D721Med (cell line): ENCODE measurements at regions not wholly inside any gene's neighbourhood (a gene's known extent, or its start where the extent isn't known, plus 50 kb on each side); places are given as distances from the start of the nearest gene placed in this dataset.

Experiments used
- DNase-seq: peaks from one replicate; pipeline ENCODE4 v3.0.0; 2011; ENCODE audit warnings: low spot score; ENCODE audit not compliant: insufficient read length
- FAIRE-seq: peaks from 2 replicates; lab custom pipeline; 2011; peaks lifted over from hg19 to GRCh38; lab: Jason Lieb, UNC
- TF ChIP-seq, protein P1 (sequence below): IDR thresholded peaks from 2 replicates; pipeline ENCODE4 v1.5.1; 2012; ENCODE audit warnings: mild to moderate bottlenecking, control low read depth; ENCODE audit not compliant: insufficient read depth; ENCODE audit errors: missing control alignments

GRCh38 chr14:35482994-35483515 is 50.9 kb upstream of the INSM2 start:
- TF ChIP-seq, protein P1, sequence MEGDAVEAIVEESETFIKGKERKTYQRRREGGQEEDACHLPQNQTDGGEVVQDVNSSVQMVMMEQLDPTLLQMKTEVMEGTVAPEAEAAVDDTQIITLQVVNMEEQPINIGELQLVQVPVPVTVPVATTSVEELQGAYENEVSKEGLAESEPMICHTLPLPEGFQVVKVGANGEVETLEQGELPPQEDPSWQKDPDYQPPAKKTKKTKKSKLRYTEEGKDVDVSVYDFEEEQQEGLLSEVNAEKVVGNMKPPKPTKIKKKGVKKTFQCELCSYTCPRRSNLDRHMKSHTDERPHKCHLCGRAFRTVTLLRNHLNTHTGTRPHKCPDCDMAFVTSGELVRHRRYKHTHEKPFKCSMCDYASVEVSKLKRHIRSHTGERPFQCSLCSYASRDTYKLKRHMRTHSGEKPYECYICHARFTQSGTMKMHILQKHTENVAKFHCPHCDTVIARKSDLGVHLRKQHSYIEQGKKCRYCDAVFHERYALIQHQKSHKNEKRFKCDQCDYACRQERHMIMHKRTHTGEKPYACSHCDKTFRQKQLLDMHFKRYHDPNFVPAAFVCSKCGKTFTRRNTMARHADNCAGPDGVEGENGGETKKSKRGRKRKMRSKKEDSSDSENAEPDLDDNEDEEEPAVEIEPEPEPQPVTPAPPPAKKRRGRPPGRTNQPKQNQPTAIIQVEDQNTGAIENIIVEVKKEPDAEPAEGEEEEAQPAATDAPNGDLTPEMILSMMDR = no peak
- no peak for FAIRE-seq
- no peak for DNase-seq
